Thyroid gland (tissue), 4 donors: ENCODE measurements at regions not wholly inside any gene's neighbourhood (a gene's known extent, or its start where the extent isn't known, plus 50 kb on each side); places are given as distances from the start of the nearest gene placed in this dataset.

Experiments used
- DNase-seq, 2 donors: peaks; one replicate each; pipeline ENCODE4 v3.0.0-alpha.2; 2019
- H3K27ac ChIP-seq, 3 donors: fragments of 200-600 bp; sonication (generic); 1 replicate in 2 of 3; 2 replicates in 1 of 3; pipeline ENCODE4 v1.5.1; 2016 to 2019; ENCODE audit warnings: mild to moderate bottlenecking in 1 of 3, moderate library complexity in 1 of 3
- H3K27me3 ChIP-seq: fragments of 200-600 bp; sonication (generic); one replicate; pipeline ENCODE4 v1.5.1; 2019
- H3K36me3 ChIP-seq, 2 donors: fragments of 200-600 bp; sonication (generic); one replicate each; pipeline ENCODE4 v1.5.1; 2016 to 2019
- H3K4me1 ChIP-seq, 2 donors: fragments of 200-600 bp; sonication (generic); one replicate each; pipeline ENCODE4 v1.5.1; 2017 to 2019
- H3K4me3 ChIP-seq, 3 donors: fragments of 200-600 bp; sonication (generic); replicated peaks in 1 of 3; 1 replicate in 2 of 3; 2 replicates in 1 of 3; pipeline ENCODE4 v1.5.1; 2016; ENCODE audit warnings: mild to moderate bottlenecking in 1 of 3
- H3K9me3 ChIP-seq: fragments of 200-600 bp; sonication (generic); one replicate; pipeline ENCODE4 v1.5.1; 2017
- POLR2A ChIP-seq, 2 donors: fragments of 450-650 bp; IDR thresholded peaks; one replicate each; pipeline ENCODE4 v1.6.1; 2017; ENCODE audit warnings: antibody characterized with exemption in 2 of 2, mild to moderate bottlenecking in 2 of 2, moderate library complexity in 1 of 2
- WGBS, 2 donors: methylation state at CpG; one replicate each; pipeline ENCODE4 v1.1.5; 2017; 5-methylcytosine and 5-hydroxymethylcytosine counted together
- intact Hi-C: fragments of 100-400 bp; cut with DNase I; formaldehyde crosslinking; loops from one replicate; pipeline ENCODE4 v1.15.1; 2023
- TF ChIP-seq, protein P1 (sequence below), 6 experiments: fragments of 200-600 bp in 3 of 6; fragments of 450-650 bp in 3 of 6; sonication (generic) in 3 of 6; IDR thresholded peaks; one replicate each; pipeline ENCODE4 v1.5.1; 2016 to 2019; ENCODE audit warnings: antibody characterized with exemption in 6 of 6, mild to moderate bottlenecking in 2 of 6, inconsistent platforms in 1 of 6, moderate library complexity in 1 of 6

DNA sequence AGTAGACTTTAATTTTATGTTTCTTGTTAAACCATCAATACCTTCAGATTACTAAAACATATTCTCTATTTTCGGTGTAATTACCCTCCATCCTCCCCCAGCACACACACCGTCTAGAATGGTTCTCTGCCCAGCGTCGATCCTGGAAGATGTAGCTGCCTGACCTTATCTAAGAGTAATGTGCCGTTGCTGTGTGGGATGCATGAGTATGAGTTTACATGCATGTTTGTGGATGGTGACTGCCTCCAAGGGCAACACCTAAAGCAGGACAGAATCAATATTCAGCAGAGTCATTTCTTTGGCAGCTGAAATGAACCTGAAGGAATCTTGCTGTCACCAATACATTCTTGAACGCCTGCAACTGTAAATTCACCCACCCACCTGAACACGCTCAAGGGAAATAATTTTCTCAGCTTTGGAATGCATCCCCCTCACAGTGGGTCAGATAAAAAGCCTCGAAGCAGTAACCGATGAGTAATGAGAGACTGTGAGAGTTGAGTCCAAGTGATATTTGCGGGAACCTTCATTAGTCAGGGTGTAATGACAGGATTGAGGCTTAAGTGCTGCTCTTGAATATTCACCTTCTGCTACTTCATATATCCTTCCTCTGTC, 155.8 kb upstream of the RND3 start:
- Histone ChIP-seq H3K4me3 (no peak overlapping the region), H3K27me3 (no peaks in the 10 kb centered on the region), H3K36me3 (no peaks in the 10 kb centered on the region), H3K4me1 (no peaks in the 10 kb centered on the region), H3K9me3 (no peaks in the 10 kb centered on the region), H3K27ac (no peak overlapping the region)
- TF ChIP-seq POLR2A (IDR thresholded peaks at IDR 0.05): no peak
- TF ChIP-seq, protein P1, sequence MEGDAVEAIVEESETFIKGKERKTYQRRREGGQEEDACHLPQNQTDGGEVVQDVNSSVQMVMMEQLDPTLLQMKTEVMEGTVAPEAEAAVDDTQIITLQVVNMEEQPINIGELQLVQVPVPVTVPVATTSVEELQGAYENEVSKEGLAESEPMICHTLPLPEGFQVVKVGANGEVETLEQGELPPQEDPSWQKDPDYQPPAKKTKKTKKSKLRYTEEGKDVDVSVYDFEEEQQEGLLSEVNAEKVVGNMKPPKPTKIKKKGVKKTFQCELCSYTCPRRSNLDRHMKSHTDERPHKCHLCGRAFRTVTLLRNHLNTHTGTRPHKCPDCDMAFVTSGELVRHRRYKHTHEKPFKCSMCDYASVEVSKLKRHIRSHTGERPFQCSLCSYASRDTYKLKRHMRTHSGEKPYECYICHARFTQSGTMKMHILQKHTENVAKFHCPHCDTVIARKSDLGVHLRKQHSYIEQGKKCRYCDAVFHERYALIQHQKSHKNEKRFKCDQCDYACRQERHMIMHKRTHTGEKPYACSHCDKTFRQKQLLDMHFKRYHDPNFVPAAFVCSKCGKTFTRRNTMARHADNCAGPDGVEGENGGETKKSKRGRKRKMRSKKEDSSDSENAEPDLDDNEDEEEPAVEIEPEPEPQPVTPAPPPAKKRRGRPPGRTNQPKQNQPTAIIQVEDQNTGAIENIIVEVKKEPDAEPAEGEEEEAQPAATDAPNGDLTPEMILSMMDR (IDR thresholded peaks at IDR 0.05): no peak
- DNase-seq: no peak
- intact Hi-C loops: no loop called here
- WGBS, 2 donors: 91% methylated on average over 10 of the region's 10 CpGs

GRCh38 chr2:150640039-150640438, 152.6 kb upstream of the RND3 start:
- H3K4me3 ChIP-seq: no peak overlapping the region
- H3K9me3 ChIP-seq: no peaks in the 10 kb centered on the region
- no peaks in the 10 kb centered on the region for H3K4me1 ChIP-seq
- no peaks in the 10 kb centered on the region for H3K27me3 ChIP-seq
- TF ChIP-seq, protein P1 (IDR thresholded peaks at IDR 0.05): no peak
- H3K27ac ChIP-seq: no peak overlapping the region
- intact Hi-C loops: no loop called here
- no peak for DNase-seq
- H3K36me3 ChIP-seq: no peaks in the 10 kb centered on the region
- 29 to 43% methylated on average over 4 of the region's 4 CpGs for WGBS, 2 donors

DNA sequence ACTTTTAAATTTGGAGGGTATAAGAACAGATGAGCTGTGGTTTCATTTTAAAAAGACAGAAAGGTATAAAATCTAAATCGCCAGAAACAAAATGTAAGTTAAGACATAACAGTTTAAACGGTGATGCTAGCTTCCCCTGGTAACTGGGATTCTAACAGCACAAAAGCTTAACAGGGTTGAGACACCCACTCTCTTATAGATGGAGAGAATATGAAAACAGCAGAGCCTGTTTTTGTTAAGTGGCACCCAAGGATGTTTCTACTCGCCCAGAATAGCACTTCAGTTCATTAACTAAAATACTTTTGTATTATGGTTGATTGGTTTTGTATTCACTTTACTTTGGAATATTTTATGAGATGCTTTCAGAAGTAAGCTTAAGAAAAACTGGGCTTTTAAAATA, 151.9 kb upstream of the RND3 start:
- Histone ChIP-seq H3K27ac (no peak overlapping the region), H3K9me3 (no peaks in the 10 kb centered on the region), H3K36me3 (no peaks in the 10 kb centered on the region), H3K4me1 (no peaks in the 10 kb centered on the region), H3K27me3 (no peaks in the 10 kb centered on the region), H3K4me3 (no peak overlapping the region)
- DNase-seq: no peak
- 31% methylated on average over 3 of the region's 3 CpGs for WGBS, 2 donors
- intact Hi-C loops: no loop called here
- TF ChIP-seq, protein P1 (IDR thresholded peaks at IDR 0.05): no peak
- TF ChIP-seq POLR2A (IDR thresholded peaks at IDR 0.05): no peak

DNA sequence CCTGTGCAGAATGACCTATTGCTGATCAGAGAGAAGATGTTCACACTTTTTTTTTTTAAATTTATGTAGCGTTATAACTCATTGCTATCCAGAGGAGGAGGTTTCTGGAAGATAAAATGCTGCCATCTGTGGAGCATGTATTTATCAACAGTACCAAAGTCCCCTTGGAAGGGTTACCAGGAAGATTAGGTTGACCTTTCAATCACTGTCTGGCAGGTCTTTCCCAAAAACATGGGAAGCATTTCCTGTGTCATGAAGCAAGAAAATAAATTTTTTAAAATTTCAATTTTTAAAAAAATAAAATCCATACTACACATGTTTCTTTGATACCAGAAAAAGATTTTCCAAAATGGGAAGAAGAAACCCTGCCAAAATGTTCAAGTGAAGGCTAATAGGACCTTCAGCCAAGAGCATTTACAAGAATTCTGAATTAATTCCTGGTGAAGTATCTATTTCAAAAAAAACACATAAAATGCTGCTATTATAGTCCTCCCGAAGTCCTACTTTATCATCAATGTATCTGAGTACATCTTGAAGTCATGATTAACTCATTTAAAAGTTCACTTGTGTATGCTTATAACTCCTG, 143.9 kb upstream of the RND3 start:
- Histone ChIP-seq H3K27ac (no peak overlapping the region), H3K4me3 (no peak overlapping the region), H3K4me1 (no peaks in the 10 kb centered on the region), H3K27me3 (no peaks in the 10 kb centered on the region), H3K36me3 (no peaks in the 10 kb centered on the region), H3K9me3 (no peaks in the 10 kb centered on the region)
- WGBS, 2 donors: 77 to 78% methylated on average over 2 of the region's 2 CpGs
- intact Hi-C loops: no loop called here
- TF ChIP-seq, protein P1 (IDR thresholded peaks at IDR 0.05): no peak
- TF ChIP-seq POLR2A (IDR thresholded peaks at IDR 0.05): no peak
- no peak for DNase-seq

GRCh38 chr2:150630587-150631235, 143.2 kb upstream of the RND3 start:
- H3K36me3 ChIP-seq: no peaks in the 10 kb centered on the region
- DNase-seq: no peak
- intact Hi-C loops: no loop called here

More at GRCh38 chr2:150630587-150631235, 143.2 kb upstream of the RND3 start:
- Histone ChIP-seq H3K4me1 (no peaks in the 10 kb centered on the region), H3K9me3 (no peaks in the 10 kb centered on the region), H3K27me3 (no peaks in the 10 kb centered on the region), H3K27ac (no peak overlapping the region), H3K4me3 (no peak overlapping the region)
- no peak for TF ChIP-seq POLR2A (IDR thresholded peaks at IDR 0.05)
- TF ChIP-seq, protein P1 (IDR thresholded peaks at IDR 0.05): no peak
- 69 to 83% methylated on average over 3 of the region's 3 CpGs for WGBS, 2 donors
